HepG2 (cell line): ENCODE measurements at regions not wholly inside any gene's neighbourhood (a gene's known extent, or its start where the extent isn't known, plus 50 kb on each side); places are given as distances from the start of the nearest gene placed in this dataset.

Source experiments
- ATAC-seq: fragments of 200-7000 bp; cut with Tn5 transposase; 3 replicates; pipeline ENCODE4 v1.9.1; 2020; ENCODE audit warnings: mild to moderate bottlenecking, moderate library complexity
- BruUV-seq: library from RNA; stranded (reverse); fragments of 400-500 nt; replicated peaks from 2 replicates; lab custom pipeline; 2021; lab: Mats Ljungman, UMichigan
- CTCF ChIA-PET: fragments of 300-600 bp; formaldehyde crosslinking; extraction: SDS; loops from one replicate; lab custom pipeline; 2021; ENCODE audit warnings: low total read pairs, inconsistent platforms, low intra/inter-chr PET ratio; lab: Yijun Ruan, JAX
- POLR2A ChIA-PET: fragments of 350-600 bp; sonication (Branson Sonifier 250); formaldehyde crosslinking; loops from one replicate; lab custom pipeline; 2020; ENCODE audit warnings: antibody characterized with exemption, inconsistent platforms; lab: Yijun Ruan, JAX
- DNase-seq: peaks from one replicate; pipeline ENCODE4 v3.0.0-alpha.2; 2015; ENCODE audit warnings: low spot score
- FAIRE-seq: peaks from 3 replicates; lab custom pipeline; 2011; peaks lifted over from hg19 to GRCh38; lab: Jason Lieb, UNC
- H2AFZ ChIP-seq: one replicate; pipeline ENCODE4 v1.6.1; 2011; ENCODE audit warnings: low read length, inconsistent platforms
- H3K27ac ChIP-seq: fragments of 300-600 bp; 3 replicates; pipeline ENCODE4 v1.8.0; 2011; ENCODE audit warnings: mixed run types, mild to moderate bottlenecking, mixed read lengths, low read length, inconsistent platforms; ENCODE audit not compliant: insufficient read depth; ENCODE audit errors: extremely low read length
- H3K27me3 ChIP-seq, 2 experiments: fragments of 200-600 bp in 1 of 2; 2 replicates in 1 of 2; 3 replicates in 1 of 2; pipeline versions ENCODE4 v1.6.0 to v1.8.0; 2011; ENCODE audit warnings: low read length in 2 of 2, mild to moderate bottlenecking in 2 of 2, moderate library complexity in 2 of 2, inconsistent platforms in 1 of 2; ENCODE audit not compliant: insufficient read depth in 2 of 2, control insufficient read depth in 1 of 2
- H3K36me3 ChIP-seq, 2 experiments: fragments of 200-600 bp in 1 of 2; replicated peaks in 1 of 2; 2 replicates in 1 of 2; 3 replicates in 1 of 2; pipeline versions ENCODE4 v1.5.1 to v1.8.0; 2011; ENCODE audit warnings: low read length in 2 of 2, inconsistent platforms in 1 of 2; ENCODE audit not compliant: insufficient read depth in 2 of 2, control insufficient read depth in 1 of 2
- H3K4me1 ChIP-seq: 2 replicates; pipeline ENCODE4 v1.5.1; 2012; ENCODE audit warnings: low read length, inconsistent platforms; ENCODE audit not compliant: insufficient read depth
- H3K4me2 ChIP-seq: 2 replicates; pipeline ENCODE4 v1.6.0; 2011; ENCODE audit warnings: low read depth, low read length, inconsistent platforms
- H3K4me3 ChIP-seq, 3 experiments: fragments of 200-600 bp in 1 of 3; sonication (generic), shearing (Covaris generic) in 1 of 3; replicated peaks in 1 of 3; 2 replicates each; pipeline ENCODE4 v1.5.1; 2011 to 2016; ENCODE audit warnings: low read length in 3 of 3, inconsistent platforms in 2 of 3, low read depth in 2 of 3, mild to moderate bottlenecking in 2 of 3, control low read depth in 1 of 3, mixed read lengths in 1 of 3; ENCODE audit not compliant: insufficient read depth in 1 of 3
- H3K79me2 ChIP-seq: one replicate; pipeline ENCODE4 v1.6.1; 2011; ENCODE audit warnings: low read length, inconsistent platforms; ENCODE audit not compliant: insufficient read depth
- H3K9ac ChIP-seq: 2 replicates; pipeline ENCODE4 v1.6.0; 2011; ENCODE audit warnings: mild to moderate bottlenecking, low read depth, low read length, inconsistent platforms; ENCODE audit not compliant: insufficient read depth
- H3K9me3 ChIP-seq: 2 replicates; pipeline ENCODE4 v1.5.1; 2012; ENCODE audit warnings: mild to moderate bottlenecking, low read length
- H4K20me1 ChIP-seq: 2 replicates; pipeline ENCODE4 v1.6.0; 2011; ENCODE audit warnings: inconsistent platforms, mild to moderate bottlenecking, low read length, moderate library complexity; ENCODE audit not compliant: insufficient read depth
- CREBL2 ChIP-seq: sonication (generic); formaldehyde crosslinking; IDR thresholded peaks from 2 replicates; pipeline ENCODE4 v1.8.1; 2023; ENCODE audit warnings: missing genetic modification reagents, mild to moderate bottlenecking, borderline replicate concordance
- FOXP1 ChIP-seq, 2 experiments: fragments of 450-650 bp in 1 of 2; IDR thresholded peaks; 2 replicates each; pipeline ENCODE4 v1.6.1; 2017 to 2018; ENCODE audit warnings: antibody characterized with exemption in 1 of 2
- HINFP ChIP-seq: sonication (generic); formaldehyde crosslinking; IDR thresholded peaks from 2 replicates; pipeline ENCODE4 v1.4.0; 2020; ENCODE audit warnings: low read depth, mild to moderate bottlenecking, missing genetic modification reagents
- MTERF4 ChIP-seq: sonication (generic); formaldehyde crosslinking; IDR thresholded peaks from 2 replicates; pipeline ENCODE4 v1.8.0; 2023; ENCODE audit warnings: mild to moderate bottlenecking, missing genetic modification reagents
- NCOA5 ChIP-seq: sonication (generic); formaldehyde crosslinking; IDR thresholded peaks from 2 replicates; pipeline ENCODE4 v1.4.0; 2020; ENCODE audit warnings: missing genetic modification reagents
- NCOR1 ChIP-seq: fragments of 200-600 bp; sonication (generic); IDR thresholded peaks from 2 replicates; pipeline ENCODE4 v1.7.0; 2017; ENCODE audit warnings: antibody characterized with exemption, low read length, borderline replicate concordance
- ZFP36L1 ChIP-seq: sonication (generic); formaldehyde crosslinking; IDR thresholded peaks from 2 replicates; pipeline ENCODE4 v1.8.0; 2022; ENCODE audit warnings: mild to moderate bottlenecking, missing genetic modification reagents, moderate library complexity
- ZNF142 ChIP-seq: sonication (generic); formaldehyde crosslinking; IDR thresholded peaks from 2 replicates; pipeline ENCODE4 v1.4.0; 2020; ENCODE audit warnings: missing genetic modification reagents
- ZNF292 ChIP-seq: sonication (generic); formaldehyde crosslinking; IDR thresholded peaks from 2 replicates; pipeline ENCODE4 v1.8.1; 2022; ENCODE audit warnings: mild to moderate bottlenecking, low read depth, missing genetic modification reagents, borderline replicate concordance
- ZNF569 ChIP-seq: sonication (generic); formaldehyde crosslinking; IDR thresholded peaks from 2 replicates; pipeline ENCODE4 v1.5.0; 2020; ENCODE audit warnings: mild to moderate bottlenecking, missing genetic modification reagents, moderate library complexity, borderline replicate concordance
- ZNF790 ChIP-seq: sonication (generic); formaldehyde crosslinking; IDR thresholded peaks from 2 replicates; pipeline ENCODE4 v1.8.0; 2022; ENCODE audit warnings: missing genetic modification reagents, mild to moderate bottlenecking, borderline replicate concordance
- ZSCAN25 ChIP-seq: sonication (generic); formaldehyde crosslinking; IDR thresholded peaks from 2 replicates; pipeline ENCODE4 v1.8.0; 2022; ENCODE audit warnings: mild to moderate bottlenecking, missing genetic modification reagents
- WGBS: methylation state at CpG from one replicate; pipeline ENCODE4 v1.1.6; 2017; ENCODE audit warnings: low lambda C conversion rate; 5-methylcytosine and 5-hydroxymethylcytosine counted together
- in situ Hi-C: cut with HindIII; loops from 2 replicates; pipeline ENCODE4 v1.10.0; 2017; ENCODE audit warnings: low pct_unique_long_range_greater_than_20kb; ENCODE audit not compliant: extremely low pct_ligation_motif_present
- intact Hi-C: fragments of 100-400 bp; cut with micrococcal nuclease; formaldehyde crosslinking; loops from one replicate; pipeline ENCODE4 v1.10.0; 2022; ENCODE audit not compliant: unreplicated experiment

- no peak for TF ChIP-seq HINFP
- TF ChIP-seq ZFP36L1 (CRISPR knock-in tag), result no peak
- no peak for TF ChIP-seq NCOA5 (CRISPR knock-in tag)
Measured at GRCh38 chr12:98419081-98419794, 96.2 kb upstream of the TMPO start (continued).

GRCh38 chr12:98419795-98420404, 95.5 kb upstream of the TMPO start:
- no peaks in the 10 kb centered on the region for H3K9me3 ChIP-seq
- H4K20me1 ChIP-seq, result no peaks in the 10 kb centered on the region
- in situ Hi-C loops, result loop anchor here (5.0 to 10.0 kb wide), 2 partner anchors 97 to 235 kb away; partner anchors contain the start of gene TMPO
- no peak overlapping the region for H3K27ac ChIP-seq
- ChIA-PET POLR2A (no interaction called here), CTCF (no interaction called here)
- BruUV-seq, result no TSS peak
- H3K27me3 ChIP-seq, result 0 out of 5 replicates have a peak, but pooled peaks cover 0 to 1% of the 10 kb centered on the region in 2 experiments
- H3K79me2 ChIP-seq, result no peaks in the 10 kb centered on the region
- no peak overlapping the region for H3K9ac ChIP-seq
- ATAC-seq (no peak), DNase-seq (no peak), FAIRE-seq (no peak)
- intact Hi-C loops, result loop anchor here (5.0 to 10.0 kb wide), 2 partner anchors 82 to 575 kb away; no protein-coding TSS in a partner anchor
- 30% methylated on average over 10 of the region's 16 CpGs for WGBS
- peak overlapping the region; percentile 14; the same call in 1 of the 2 replicates for H3K4me2 ChIP-seq
- peaks cover 28% of the 10 kb centered on the region; the same call in 1 of the 2 replicates for H3K4me1 ChIP-seq
- H3K4me3 ChIP-seq, result peak overlapping the region in 1 of 3 experiments; percentile 21; a peak in 1 of 6 replicates
- H3K36me3 ChIP-seq, result no peaks in the 10 kb centered on the region
- H2AFZ ChIP-seq, result no peak overlapping the region
- TF ChIP-seq ZNF569 (CRISPR knock-in tag), result no peak
- no peak for TF ChIP-seq ZNF142 (CRISPR knock-in tag)
- no peak for TF ChIP-seq ZNF790
- no peak for TF ChIP-seq CREBL2
- TF ChIP-seq NCOR1, result no peak
- no peak for TF ChIP-seq FOXP1 (IDR thresholded peaks at IDR 0.05)
- no peak for TF ChIP-seq FOXP1 (CRISPR knock-in tag; IDR thresholded peaks at IDR 0.05)
- TF ChIP-seq MTERF4 (CRISPR knock-in tag), result no peak
- no peak for TF ChIP-seq ZNF292 (CRISPR knock-in tag)
- TF ChIP-seq ZSCAN25, result no peak
